ENCODE measurements at regions not wholly inside any gene's neighbourhood (a gene's known extent, or its start where the extent isn't known, plus 50 kb on each side); places are given as distances from the start of the nearest gene placed in this dataset.

GRCh38 chr1:199688133-199688676 lies 339.3 kb upstream of the NR5A2 start:
- Mint-ChIP-seq H3K27ac (ENCODE audit: unreplicated experiment) (no peak overlapping the region), H3K4me1 (peaks cover 16% of the 10 kb centered on the region), H3K4me3 (no peak overlapping the region), H3K27me3 (ENCODE audit: low read depth) (peaks cover 3% of the 10 kb centered on the region), H3K9me3 (no peaks in the 10 kb centered on the region), H3K36me3 (ENCODE audit: low read depth) (no peaks in the 10 kb centered on the region)
- no peak for DNase-seq (ENCODE audit: low read depth, low spot score)
- no peak for TF ChIP-seq CTCF (conservative IDR thresholded peaks at IDR 0.05)

GRCh38 chr1:199688774-199689173 lies 338.7 kb upstream of the NR5A2 start:
- Mint-ChIP-seq H3K27ac (ENCODE audit: unreplicated experiment) (no peak overlapping the region), H3K27me3 (ENCODE audit: low read depth) (peaks cover 3% of the 10 kb centered on the region), H3K4me1 (peaks cover 16% of the 10 kb centered on the region), H3K4me3 (no peak overlapping the region), H3K9me3 (no peaks in the 10 kb centered on the region), H3K36me3 (ENCODE audit: low read depth) (no peaks in the 10 kb centered on the region)
- DNase-seq (ENCODE audit: low read depth, low spot score): no peak
- no peak for TF ChIP-seq CTCF (conservative IDR thresholded peaks at IDR 0.05)

- Mint-ChIP-seq H3K9me3 (no peaks in the 10 kb centered on the region), H3K27ac (ENCODE audit: unreplicated experiment) (no peak overlapping the region), H3K4me3 (no peak overlapping the region), H3K4me1 (peaks cover 16% of the 10 kb centered on the region), H3K27me3 (ENCODE audit: low read depth) (peaks cover 3% of the 10 kb centered on the region), H3K36me3 (ENCODE audit: low read depth) (no peaks in the 10 kb centered on the region)
- DNase-seq (ENCODE audit: low read depth, low spot score): no peak
- TF ChIP-seq CTCF (conservative IDR thresholded peaks at IDR 0.05): no peak
Observed at GRCh38 chr1:199690496-199690895, 337.0 kb upstream of the NR5A2 start.

GRCh38 chr1:199691540-199691939 lies 336.0 kb upstream of the NR5A2 start:
- no peak for DNase-seq (ENCODE audit: low read depth, low spot score)

GRCh38 chr1:199693724-199694123 lies 333.8 kb upstream of the NR5A2 start:
- H3K9me3 Mint-ChIP-seq: no peaks in the 10 kb centered on the region
- H3K27me3 Mint-ChIP-seq (ENCODE audit: low read depth): no peaks in the 10 kb centered on the region
- DNase-seq (ENCODE audit: low read depth, low spot score): no peak
- H3K4me1 Mint-ChIP-seq: peaks cover 8% of the 10 kb centered on the region
- TF ChIP-seq CTCF (conservative IDR thresholded peaks at IDR 0.05): no peak
- H3K4me3 Mint-ChIP-seq: no peak overlapping the region
- H3K36me3 Mint-ChIP-seq (ENCODE audit: low read depth): no peaks in the 10 kb centered on the region
- no peak overlapping the region for H3K27ac Mint-ChIP-seq (ENCODE audit: unreplicated experiment)

More at GRCh38 chr1:199691540-199691939, 336.0 kb upstream of the NR5A2 start:
- Mint-ChIP-seq H3K4me1 (peaks cover 16% of the 10 kb centered on the region), H3K27me3 (ENCODE audit: low read depth) (no peaks in the 10 kb centered on the region), H3K36me3 (ENCODE audit: low read depth) (no peaks in the 10 kb centered on the region), H3K9me3 (no peaks in the 10 kb centered on the region), H3K4me3 (no peak overlapping the region), H3K27ac (ENCODE audit: unreplicated experiment) (no peak overlapping the region)
- TF ChIP-seq CTCF (conservative IDR thresholded peaks at IDR 0.05): no peak

Data from neural crest cell (in vitro differentiated cells).